ENCODE measurements at regions not wholly inside any gene's neighbourhood (a gene's known extent, or its start where the extent isn't known, plus 50 kb on each side); places are given as distances from the start of the nearest gene placed in this dataset.
"Not testable (repeated sequence)": the region's sequence is repeated elsewhere in the genome, so short reads cannot be mapped to it uniquely, and the experiment has no call there.

- Histone ChIP-seq H3K27me3 (replicated peaks) (no peaks in the 10 kb centered on the region), H3K4me3 (ENCODE audit: low read depth, low read length) (no peak overlapping the region), H3K27ac (no peak overlapping the region), H3K36me3 (replicated peaks) (no peaks in the 10 kb centered on the region)
- DNase-seq: no peak
- in situ Hi-C loops (cut with HindIII; ENCODE audit: low pct_ligation_motif_present, low sequenced_read_pairs): no loop called here
- TF ChIP-seq CTCF (IDR thresholded peaks at IDR 0.05; ENCODE audit: low read depth, low read length, missing control alignments): no peak
These were observed 477.9 kb upstream of the CA10 start for GRCh38 chr17:52636443-52636842.

- Histone ChIP-seq H3K27ac (no peak overlapping the region), H3K4me3 (ENCODE audit: low read depth, low read length) (no peak overlapping the region), H3K36me3 (replicated peaks) (no peaks in the 10 kb centered on the region), H3K27me3 (replicated peaks) (no peaks in the 10 kb centered on the region)
- in situ Hi-C loops (cut with HindIII; ENCODE audit: low pct_ligation_motif_present, low sequenced_read_pairs): no loop called here
- no peak for TF ChIP-seq CTCF (IDR thresholded peaks at IDR 0.05; ENCODE audit: low read depth, low read length, missing control alignments)
- no peak for DNase-seq
These were observed 448.1 kb upstream of the CA10 start for GRCh38 chr17:52606590-52606989.

GRCh38 chr17:52606098-52606497, 447.6 kb upstream of the CA10 start:
- no peaks in the 10 kb centered on the region for H3K27me3 ChIP-seq (replicated peaks)

GRCh38 chr17:52604105-52604504, 445.6 kb upstream of the CA10 start:
- Histone ChIP-seq H3K4me3 (ENCODE audit: low read depth, low read length) (no peak overlapping the region), H3K36me3 (replicated peaks) (no peaks in the 10 kb centered on the region), H3K27me3 (replicated peaks) (no peaks in the 10 kb centered on the region), H3K27ac (no peak overlapping the region)
- no peak for DNase-seq
- in situ Hi-C loops (cut with HindIII; ENCODE audit: low pct_ligation_motif_present, low sequenced_read_pairs): no loop called here
- TF ChIP-seq CTCF (IDR thresholded peaks at IDR 0.05; ENCODE audit: low read depth, low read length, missing control alignments): no peak

More at GRCh38 chr17:52606098-52606497, 447.6 kb upstream of the CA10 start:
- in situ Hi-C loops (cut with HindIII; ENCODE audit: low pct_ligation_motif_present, low sequenced_read_pairs): no loop called here
- no peak for TF ChIP-seq CTCF (IDR thresholded peaks at IDR 0.05; ENCODE audit: low read depth, low read length, missing control alignments)
- DNase-seq: no peak
- no peaks in the 10 kb centered on the region for H3K36me3 ChIP-seq (replicated peaks)
- H3K4me3 ChIP-seq (ENCODE audit: low read depth, low read length): no peak overlapping the region
- H3K27ac ChIP-seq: no peak overlapping the region

- in situ Hi-C loops (cut with HindIII; ENCODE audit: low pct_ligation_motif_present, low sequenced_read_pairs); DNase-seq; H3K36me3 ChIP-seq (replicated peaks); H3K27ac ChIP-seq; H3K4me3 ChIP-seq (ENCODE audit: low read depth, low read length); H3K27me3 ChIP-seq (replicated peaks): not testable (repeated sequence)
These were observed 439.1 kb upstream of the CA10 start for GRCh38 chr17:52597452-52598215.

GRCh38 chr17:52594516-52594915, 436.0 kb upstream of the CA10 start:
- Histone ChIP-seq H3K27ac (no peak overlapping the region), H3K36me3 (replicated peaks) (no peaks in the 10 kb centered on the region), H3K27me3 (replicated peaks) (no peaks in the 10 kb centered on the region), H3K4me3 (ENCODE audit: low read depth, low read length) (no peak overlapping the region)
- TF ChIP-seq CTCF (IDR thresholded peaks at IDR 0.05; ENCODE audit: low read depth, low read length, missing control alignments): no peak
- in situ Hi-C loops (cut with HindIII; ENCODE audit: low pct_ligation_motif_present, low sequenced_read_pairs): no loop called here
- no peak for DNase-seq
